Esophagus (tissue), 2 donors: ENCODE measurements at regions not wholly inside any gene's neighbourhood (a gene's known extent, or its start where the extent isn't known, plus 50 kb on each side); places are given as distances from the start of the nearest gene placed in this dataset.
"Not testable (repeated sequence)": the region's sequence is repeated elsewhere in the genome, so short reads cannot be mapped to it uniquely, and the experiment has no call there.

Experiments used
- H3K27ac ChIP-seq, 2 donors: one replicate each; pipeline ENCODE4 v1.5.1; 2013; ENCODE audit warnings: low read depth in 2 of 2, mild to moderate bottlenecking in 2 of 2, inconsistent platforms in 1 of 2, low read length in 1 of 2, moderate library complexity in 1 of 2
- H3K27me3 ChIP-seq, 2 donors: one replicate each; pipeline ENCODE4 v1.6.1; 2013; ENCODE audit warnings: low read length in 2 of 2, control low read depth in 1 of 2, mild to moderate bottlenecking in 1 of 2; ENCODE audit not compliant: insufficient read depth in 2 of 2, control insufficient read depth in 1 of 2
- H3K36me3 ChIP-seq, 2 donors: one replicate each; pipeline ENCODE4 v1.6.1; 2013; ENCODE audit warnings: low read length in 1 of 2; ENCODE audit not compliant: control insufficient read depth in 2 of 2, insufficient read depth in 2 of 2
- H3K4me1 ChIP-seq, 2 donors: one replicate each; pipeline ENCODE4 v1.6.1; 2013; ENCODE audit warnings: low read length in 1 of 2; ENCODE audit not compliant: control insufficient read depth in 2 of 2, insufficient read depth in 2 of 2
- H3K4me3 ChIP-seq, 2 donors: one replicate each; pipeline ENCODE4 v1.5.1; 2013; ENCODE audit warnings: low read length in 2 of 2, mild to moderate bottlenecking in 2 of 2, low read depth in 1 of 2, moderate library complexity in 1 of 2
- H3K9me3 ChIP-seq, 2 donors: one replicate each; pipeline ENCODE4 v1.6.1; 2013; ENCODE audit warnings: mild to moderate bottlenecking in 2 of 2, low read depth in 1 of 2, low read length in 1 of 2, moderate library complexity in 1 of 2; ENCODE audit not compliant: control insufficient read depth in 2 of 2, insufficient read depth in 1 of 2
- WGBS, 2 donors: extraction: QIAGEN DNeasy Blood & Tissue Kit; methylation state at CpG; one replicate each; pipeline ENCODE4 v1.1.7; 2013; 5-methylcytosine and 5-hydroxymethylcytosine counted together
- donor health status: healthy with polysubstance abuse.
- donor health status: Bipolar disorder and iron deficiency.

DNA sequence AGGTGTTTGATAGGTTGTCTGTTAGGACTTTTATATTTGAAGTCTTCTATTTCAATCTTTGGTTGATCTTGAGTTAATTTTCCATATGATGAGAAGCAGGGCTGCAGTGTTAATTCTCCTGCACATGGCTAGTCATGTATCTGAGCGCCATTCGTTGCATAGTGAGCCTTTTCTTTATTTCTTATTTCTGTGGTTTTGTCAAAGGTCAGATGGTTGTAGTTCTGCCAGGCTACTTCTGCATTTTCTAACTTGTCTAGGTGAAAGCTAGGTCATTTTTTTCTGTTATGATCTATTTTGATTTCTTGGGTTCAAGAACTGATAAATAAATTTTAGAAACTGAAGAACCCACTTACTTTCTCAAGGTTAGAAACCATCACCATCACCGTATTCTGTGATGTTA, 56.7 kb downstream of the CCDC74A start:
- Histone ChIP-seq H3K9me3 (no peaks in the 10 kb centered on the region), H3K27ac (no peak overlapping the region), H3K27me3 (no peaks in the 10 kb centered on the region), H3K4me3 (no peak overlapping the region), H3K4me1 (peaks cover 0 to 3% of the 10 kb centered on the region in 2 donors), H3K36me3 (no peaks in the 10 kb centered on the region)
- WGBS, 2 donors, result 83 to 88% methylated on average over 3 of the region's 3 CpGs

DNA sequence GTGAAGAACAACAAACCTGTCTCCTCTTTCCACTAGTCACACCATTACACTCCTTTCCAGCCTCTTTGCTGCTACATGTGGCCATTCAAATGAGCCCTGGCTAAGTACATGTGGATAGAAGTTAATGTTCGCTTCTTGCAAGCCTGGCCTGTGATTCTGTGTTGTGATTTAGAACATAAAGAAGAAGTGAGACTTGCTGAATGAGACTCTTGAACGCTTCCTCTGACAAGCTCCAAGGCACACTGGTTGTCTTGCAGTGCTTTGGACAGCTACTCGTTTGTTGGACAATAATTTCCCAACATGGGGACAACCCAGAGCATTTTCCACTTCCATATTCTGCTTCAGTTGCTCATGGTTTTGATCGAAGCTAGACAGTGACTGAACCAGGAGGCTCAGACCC, 57.3 kb downstream of the CCDC74A start:
- Histone ChIP-seq H3K4me1 (peaks cover 0 to 3% of the 10 kb centered on the region in 2 donors), H3K4me3 (no peak overlapping the region), H3K27me3 (no peaks in the 10 kb centered on the region), H3K36me3 (no peaks in the 10 kb centered on the region), H3K27ac (no peak overlapping the region), H3K9me3 (no peaks in the 10 kb centered on the region)
- WGBS, 2 donors, result 79% methylated on average over 4 of the region's 4 CpGs

DNA sequence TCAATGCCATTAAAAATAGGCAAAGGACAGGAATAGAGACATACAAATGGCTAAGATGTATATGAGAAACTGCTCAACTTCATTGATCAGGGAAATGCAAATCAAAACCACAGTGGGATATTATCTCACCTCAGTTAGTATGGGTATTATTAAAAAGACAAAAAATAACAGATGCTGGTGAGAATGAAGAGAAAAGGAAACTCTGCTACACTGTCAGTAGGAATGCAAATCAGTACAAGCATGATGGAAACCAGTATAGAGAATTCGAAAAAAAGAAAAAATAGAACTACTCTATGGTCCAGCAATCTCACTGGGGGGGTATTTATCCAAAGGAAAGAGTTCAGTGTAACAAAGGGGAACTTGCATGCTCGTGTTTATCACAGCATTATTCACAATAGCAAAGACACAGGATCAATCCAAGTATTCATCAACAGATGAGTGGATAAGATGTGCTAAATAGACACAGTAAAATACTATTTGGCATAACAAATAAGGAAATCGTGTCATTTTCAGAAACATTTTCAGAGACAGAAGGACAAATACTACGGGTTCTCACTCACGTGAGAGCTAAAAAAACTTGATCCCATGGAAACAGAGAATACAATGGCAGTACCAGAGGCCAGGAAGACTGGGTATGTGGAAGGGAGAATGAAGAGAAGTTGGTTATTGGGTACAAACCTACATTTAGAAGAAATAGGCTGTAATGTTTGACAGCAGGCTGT, 60.6 kb downstream of the CCDC74A start:
- Histone ChIP-seq H3K27ac (no peak overlapping the region), H3K36me3 (no peaks in the 10 kb centered on the region), H3K27me3 (no peaks in the 10 kb centered on the region), H3K9me3 (peaks cover 0 to 2% of the 10 kb centered on the region in 2 donors), H3K4me3 (no peak overlapping the region), H3K4me1 (peaks cover 0 to 3% of the 10 kb centered on the region in 2 donors)
- 57 to 65% methylated on average over 5 of the region's 5 CpGs for WGBS, 2 donors

DNA sequence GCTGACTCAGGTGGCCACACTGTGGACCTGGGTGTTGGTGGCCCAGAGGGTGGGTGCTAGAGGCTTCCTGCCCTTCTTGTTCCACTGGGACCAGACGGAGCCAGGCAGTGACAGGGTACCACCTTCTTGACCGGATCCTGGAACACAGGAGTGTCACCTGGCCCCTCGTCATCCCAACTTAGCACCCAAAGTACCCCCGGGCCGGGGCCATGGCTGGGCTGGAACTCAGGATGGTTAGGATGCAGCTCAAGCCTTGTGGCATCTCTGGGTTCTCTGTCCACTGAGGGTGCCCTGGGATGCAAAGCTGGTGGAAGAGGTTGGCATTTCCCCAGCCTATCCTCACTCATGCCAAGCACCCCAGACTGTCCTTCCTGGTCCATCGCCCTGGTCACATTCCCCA, 61.4 kb downstream of the CCDC74A start:
- H3K4me1 ChIP-seq, H3K27ac ChIP-seq, H3K36me3 ChIP-seq, H3K27me3 ChIP-seq, H3K9me3 ChIP-seq, H3K4me3 ChIP-seq: not testable (repeated sequence)
- 86 to 87% methylated on average over 6 of the region's 6 CpGs for WGBS, 2 donors

DNA sequence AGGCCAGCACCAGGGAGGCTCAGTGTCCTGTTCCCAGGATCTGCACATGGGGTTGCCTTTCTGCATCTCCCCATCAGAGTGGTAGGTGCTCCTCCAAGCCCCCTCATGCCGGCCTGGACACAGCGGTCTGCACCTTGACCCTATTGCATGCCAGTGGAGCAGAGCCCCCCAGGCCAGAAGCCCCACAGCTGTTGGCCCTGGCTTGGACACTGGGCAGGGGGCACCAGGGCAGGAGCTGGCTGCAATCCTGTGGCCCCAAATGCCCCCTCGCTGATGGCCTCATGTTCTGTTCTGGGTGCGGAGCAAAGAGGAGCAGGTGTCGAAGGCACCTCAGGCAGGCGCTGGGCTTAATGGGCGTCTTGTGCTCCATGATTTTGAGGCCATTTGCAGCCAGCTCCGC, 62.7 kb downstream of the CCDC74A start:
- no peaks in the 10 kb centered on the region for H3K36me3 ChIP-seq
- no peak overlapping the region for H3K27ac ChIP-seq
- H3K9me3 ChIP-seq, result peaks cover 0 to 2% of the 10 kb centered on the region in 2 donors
- WGBS, 2 donors, result 93 to 95% methylated on average over 8 of the region's 8 CpGs
- H3K27me3 ChIP-seq, result no peaks in the 10 kb centered on the region
- peaks cover 0 to 3% of the 10 kb centered on the region in 2 donors for H3K4me1 ChIP-seq
- H3K4me3 ChIP-seq, result no peak overlapping the region

DNA sequence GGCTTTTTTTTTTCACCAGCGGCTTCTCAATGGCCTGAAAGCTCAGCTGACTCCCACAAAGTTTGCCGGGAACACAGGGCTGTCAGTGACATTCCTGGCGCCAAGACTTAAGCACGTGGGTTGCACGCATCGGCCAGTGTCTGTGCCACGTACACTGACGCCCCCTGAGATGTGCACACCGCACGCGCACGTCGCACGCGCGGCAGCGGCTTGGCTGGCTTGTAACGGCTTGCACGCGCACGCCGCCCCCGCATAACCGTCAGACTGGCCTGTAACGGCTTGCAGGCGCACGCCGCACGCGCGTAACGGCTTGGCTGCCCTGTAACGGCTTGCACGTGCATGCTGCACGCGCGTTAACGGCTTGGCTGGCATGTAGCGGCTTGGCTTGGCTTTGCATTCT, 63.2 kb downstream of the CCDC74A start:
- WGBS, 2 donors, result 87 to 90% methylated on average over 39 of the region's 39 CpGs
- H3K36me3 ChIP-seq, result no peaks in the 10 kb centered on the region
- H3K9me3 ChIP-seq, result peaks cover 0 to 2% of the 10 kb centered on the region in 2 donors
- no peaks in the 10 kb centered on the region for H3K27me3 ChIP-seq
- H3K4me3 ChIP-seq, result no peak overlapping the region
- peaks cover 0 to 3% of the 10 kb centered on the region in 2 donors for H3K4me1 ChIP-seq
- no peak overlapping the region for H3K27ac ChIP-seq

DNA sequence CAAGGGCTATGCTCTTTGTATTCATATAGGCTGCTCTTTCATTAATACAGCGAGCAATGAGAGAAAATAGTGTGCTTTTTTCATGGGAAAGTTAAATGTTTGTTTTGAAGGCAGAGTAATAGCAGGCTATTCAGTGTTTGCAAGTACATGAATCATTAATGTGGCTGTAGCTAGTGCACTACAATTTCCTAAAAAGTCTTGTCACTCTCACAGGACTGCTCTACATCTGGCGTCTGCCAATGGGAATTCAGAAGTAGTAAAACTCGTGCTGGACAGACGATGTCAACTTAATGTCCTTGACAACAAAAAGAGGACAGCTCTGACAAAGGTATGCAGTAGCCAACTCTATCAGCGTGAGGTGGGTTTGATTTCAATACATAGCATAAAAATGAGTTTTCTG, 68.9 kb downstream of the CCDC74A start:
- not testable (repeated sequence) for H3K27ac ChIP-seq, H3K9me3 ChIP-seq, H3K4me3 ChIP-seq, H3K27me3 ChIP-seq, H3K4me1 ChIP-seq, H3K36me3 ChIP-seq
- 26 to 36% methylated on average over 4 to 5 of the region's 5 CpGs for WGBS, 2 donors

DNA sequence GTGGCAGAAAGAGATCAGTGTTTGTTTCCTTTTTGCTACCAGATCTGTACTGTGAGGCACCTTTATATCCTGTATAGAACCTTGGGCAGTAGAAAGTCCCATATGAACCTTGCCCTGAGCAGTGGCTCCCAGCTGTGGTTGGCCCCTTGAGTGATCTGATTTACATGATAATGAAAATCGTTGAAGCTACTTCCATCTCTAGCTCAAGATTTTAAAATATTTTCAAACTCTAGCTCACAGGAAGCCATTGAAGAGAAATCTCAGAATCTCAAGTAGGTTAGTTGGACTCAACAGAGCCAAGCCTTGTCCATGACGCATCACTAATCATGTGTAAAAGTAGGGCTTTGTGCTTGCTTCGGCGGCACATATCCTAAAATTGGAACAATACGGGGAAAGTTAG, 74.8 kb downstream of the CCDC74A start:
- not testable (repeated sequence) for H3K27ac ChIP-seq, H3K4me1 ChIP-seq, H3K4me3 ChIP-seq, H3K36me3 ChIP-seq, H3K9me3 ChIP-seq, H3K27me3 ChIP-seq
- WGBS, 2 donors, result 75 to 85% methylated on average over 4 of the region's 5 CpGs

DNA sequence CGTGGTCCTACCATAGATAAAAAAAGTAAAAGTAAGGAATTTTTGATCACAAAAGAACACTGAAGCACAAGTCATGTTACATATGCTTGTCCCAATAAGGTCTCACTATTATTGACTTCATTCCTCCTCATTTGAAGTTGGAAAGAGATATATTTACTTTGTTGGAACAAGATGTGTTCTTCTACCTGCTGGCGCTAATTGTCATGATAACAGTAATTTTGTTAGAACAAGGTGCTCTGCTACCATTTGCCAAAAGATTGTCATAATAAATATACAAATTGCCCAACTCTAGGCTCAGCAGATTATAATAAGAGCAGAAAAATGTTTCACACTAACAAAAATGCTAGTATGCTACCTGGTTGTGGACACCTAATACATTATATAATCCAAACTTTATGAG, 77.0 kb downstream of the CCDC74A start:
- H3K27me3 ChIP-seq, H3K36me3 ChIP-seq, H3K4me3 ChIP-seq, H3K4me1 ChIP-seq, H3K27ac ChIP-seq, H3K9me3 ChIP-seq: not testable (repeated sequence)
- 77 to 81% methylated on average over 2 of the region's 2 CpGs for WGBS, 2 donors

DNA sequence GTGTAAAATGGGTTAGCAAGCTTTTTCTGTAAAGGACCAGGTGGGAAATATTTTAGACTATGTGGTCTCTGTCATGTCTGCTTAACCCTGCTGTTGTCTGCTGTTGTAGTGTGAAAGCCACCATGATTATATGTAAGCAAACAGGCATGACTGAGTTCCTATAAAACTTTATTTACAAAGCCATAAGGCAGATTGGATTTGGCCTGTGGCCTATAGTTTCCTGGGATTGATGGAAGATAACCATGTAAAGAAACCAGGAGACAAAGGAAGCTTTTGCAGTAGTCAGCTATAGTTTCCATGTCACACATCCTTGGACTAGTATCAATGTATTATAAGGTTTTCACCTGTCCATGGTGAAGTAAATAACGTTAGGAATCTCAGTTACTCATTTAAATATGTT, 78.7 kb downstream of the CCDC74A start:
- H3K4me1 ChIP-seq, H3K27ac ChIP-seq, H3K9me3 ChIP-seq, H3K27me3 ChIP-seq, H3K36me3 ChIP-seq, H3K4me3 ChIP-seq: not testable (repeated sequence)
- WGBS, 2 donors, result 56 to 60% methylated on average over 1 of the region's 1 CpG
